ENCODE measurements at regions not wholly inside any gene's neighbourhood (a gene's known extent, or its start where the extent isn't known, plus 50 kb on each side); places are given as distances from the start of the nearest gene placed in this dataset.

- Histone ChIP-seq H3K9me3 (replicated peaks) (no peaks in the 10 kb centered on the region), H3K27ac (replicated peaks) (no peak overlapping the region), H3K27me3 (ENCODE audit: low read depth) (peaks cover 47% of the 10 kb centered on the region), H3K36me3 (no peaks in the 10 kb centered on the region), H3K4me3 (no peak overlapping the region), H3K4me1 (no peaks in the 10 kb centered on the region)
- TF ChIP-seq CTCF (IDR thresholded peaks at IDR 0.05; ENCODE audit: borderline replicate concordance), result no peak
- no peak for DNase-seq
- intact Hi-C loops (cut with micrococcal nuclease), result no loop called here
Observed at GRCh38 chr10:62577076-62577475, 202.9 kb downstream of the ZNF365 start.

GRCh38 chr10:62577666-62578291 lies 203.6 kb downstream of the ZNF365 start:
- Histone ChIP-seq H3K4me3 (no peak overlapping the region), H3K27ac (replicated peaks) (no peak overlapping the region), H3K4me1 (no peaks in the 10 kb centered on the region), H3K27me3 (ENCODE audit: low read depth) (peaks cover 40% of the 10 kb centered on the region), H3K9me3 (replicated peaks) (no peaks in the 10 kb centered on the region), H3K36me3 (no peaks in the 10 kb centered on the region)
- intact Hi-C loops (cut with micrococcal nuclease), result no loop called here
- no peak for TF ChIP-seq CTCF (IDR thresholded peaks at IDR 0.05; ENCODE audit: borderline replicate concordance)
- no peak for DNase-seq

GRCh38 chr10:62578301-62578700 lies 204.1 kb downstream of the ZNF365 start:
- no peak for TF ChIP-seq CTCF (IDR thresholded peaks at IDR 0.05; ENCODE audit: borderline replicate concordance)
- H3K27me3 ChIP-seq (ENCODE audit: low read depth), result peaks cover 34% of the 10 kb centered on the region
- H3K4me1 ChIP-seq, result peaks cover 4% of the 10 kb centered on the region
- DNase-seq, result no peak
- intact Hi-C loops (cut with micrococcal nuclease), result no loop called here
- H3K9me3 ChIP-seq (replicated peaks), result no peaks in the 10 kb centered on the region
- H3K36me3 ChIP-seq, result no peaks in the 10 kb centered on the region
- H3K27ac ChIP-seq (replicated peaks), result no peak overlapping the region
- H3K4me3 ChIP-seq, result no peak overlapping the region

- no peak for DNase-seq
- Histone ChIP-seq H3K27ac (replicated peaks) (no peak overlapping the region), H3K4me1 (peaks cover 10% of the 10 kb centered on the region), H3K36me3 (no peaks in the 10 kb centered on the region), H3K9me3 (replicated peaks) (no peaks in the 10 kb centered on the region), H3K4me3 (no peak overlapping the region), H3K27me3 (ENCODE audit: low read depth) (peaks cover 31% of the 10 kb centered on the region)
- intact Hi-C loops (cut with micrococcal nuclease), result no loop called here
- TF ChIP-seq CTCF (IDR thresholded peaks at IDR 0.05; ENCODE audit: borderline replicate concordance), result no peak
Observed at GRCh38 chr10:62578916-62579315, 204.7 kb downstream of the ZNF365 start.

- no peaks in the 10 kb centered on the region for H3K9me3 ChIP-seq (replicated peaks)
- peaks cover 14% of the 10 kb centered on the region for H3K4me1 ChIP-seq
- no peak for DNase-seq
- no peak overlapping the region for H3K4me3 ChIP-seq
- TF ChIP-seq CTCF (IDR thresholded peaks at IDR 0.05; ENCODE audit: borderline replicate concordance), result no peak
- H3K36me3 ChIP-seq, result no peaks in the 10 kb centered on the region
- peaks cover 16% of the 10 kb centered on the region for H3K27me3 ChIP-seq (ENCODE audit: low read depth)
- H3K27ac ChIP-seq (replicated peaks), result no peak overlapping the region
- intact Hi-C loops (cut with micrococcal nuclease), result no loop called here
Observed at GRCh38 chr10:62580396-62580795, 206.2 kb downstream of the ZNF365 start.

All from left ventricle myocardium inferior (tissue), 1 donor.